ENCODE measurements at regions not wholly inside any gene's neighbourhood (a gene's known extent, or its start where the extent isn't known, plus 50 kb on each side); places are given as distances from the start of the nearest gene placed in this dataset.

- intact Hi-C loops (cut with DNase I), result no loop called here
- H3K9me3 ChIP-seq, result no peaks in the 10 kb centered on the region
- H3K4me3 ChIP-seq, result no peak overlapping the region
- no peak overlapping the region for H3K27ac ChIP-seq
- DNase-seq, result no peak
- no peaks in the 10 kb centered on the region for H3K27me3 ChIP-seq
- no peaks in the 10 kb centered on the region for H3K36me3 ChIP-seq
- 85% methylated on average over 2 of the region's 2 CpGs for WGBS, 2 donors
- H3K4me1 ChIP-seq, result peaks cover 0 to 6% (median 2%) of the 10 kb centered on the region in 4 donors
- TF ChIP-seq CTCF (IDR thresholded peaks at IDR 0.05) (no peak), POLR2AphosphoS5 (IDR thresholded peaks at IDR 0.05) (no peak), POLR2A (IDR thresholded peaks at IDR 0.05) (no peak), EP300 (IDR thresholded peaks at IDR 0.05) (no peak)
Observed at GRCh38 chr7:113787106-113787505, 131.7 kb downstream of the PPP1R3A start.

GRCh38 chr7:113784956-113785355 lies 133.9 kb downstream of the PPP1R3A start:
- no peak overlapping the region for H3K4me3 ChIP-seq
- H3K27ac ChIP-seq, result no peak overlapping the region
- H3K9me3 ChIP-seq, result no peaks in the 10 kb centered on the region
- intact Hi-C loops (cut with DNase I), result no loop called here
- no peak for TF ChIP-seq CTCF (IDR thresholded peaks at IDR 0.05)
- no peak for TF ChIP-seq EP300 (IDR thresholded peaks at IDR 0.05)
- TF ChIP-seq POLR2A (IDR thresholded peaks at IDR 0.05), result no peak
- TF ChIP-seq POLR2AphosphoS5 (IDR thresholded peaks at IDR 0.05), result no peak
- H3K36me3 ChIP-seq, result no peaks in the 10 kb centered on the region
- H3K4me1 ChIP-seq, result peaks cover 0 to 6% (median 2%) of the 10 kb centered on the region in 4 donors
- DNase-seq, result no peak
- H3K27me3 ChIP-seq, result no peaks in the 10 kb centered on the region
- WGBS, 2 donors, result 18 to 71% methylated on average over 3 of the region's 3 CpGs

GRCh38 chr7:113784316-113784715 lies 134.5 kb downstream of the PPP1R3A start:
- no peak for DNase-seq
- H3K27me3 ChIP-seq, result no peaks in the 10 kb centered on the region
- intact Hi-C loops (cut with DNase I), result no loop called here
- WGBS, 2 donors, result 68 to 79% methylated on average over 2 of the region's 2 CpGs
- H3K4me1 ChIP-seq, result peaks cover 0 to 6% (median 2%) of the 10 kb centered on the region in 4 donors
- H3K4me3 ChIP-seq, result no peak overlapping the region
- TF ChIP-seq POLR2AphosphoS5 (IDR thresholded peaks at IDR 0.05) (no peak), POLR2A (IDR thresholded peaks at IDR 0.05) (no peak), EP300 (IDR thresholded peaks at IDR 0.05) (no peak), CTCF (IDR thresholded peaks at IDR 0.05) (no peak)
- H3K27ac ChIP-seq, result no peak overlapping the region
- no peaks in the 10 kb centered on the region for H3K9me3 ChIP-seq
- no peaks in the 10 kb centered on the region for H3K36me3 ChIP-seq

- peaks cover 0 to 6% (median 2%) of the 10 kb centered on the region in 4 donors for H3K4me1 ChIP-seq
- no peaks in the 10 kb centered on the region for H3K9me3 ChIP-seq
- H3K27me3 ChIP-seq, result no peaks in the 10 kb centered on the region
- TF ChIP-seq POLR2A (IDR thresholded peaks at IDR 0.05), result no peak
- TF ChIP-seq EP300 (IDR thresholded peaks at IDR 0.05), result no peak
- no peak for TF ChIP-seq CTCF (IDR thresholded peaks at IDR 0.05)
- no peak for TF ChIP-seq POLR2AphosphoS5 (IDR thresholded peaks at IDR 0.05)
- H3K4me3 ChIP-seq, result no peak overlapping the region
- intact Hi-C loops (cut with DNase I), result no loop called here
- no peak overlapping the region for H3K27ac ChIP-seq
- WGBS, 2 donors, result 87 to 92% methylated on average over 4 of the region's 4 CpGs
- no peak for DNase-seq
- no peaks in the 10 kb centered on the region for H3K36me3 ChIP-seq
Observed at GRCh38 chr7:113783403-113783802, 135.4 kb downstream of the PPP1R3A start.

GRCh38 chr7:113775804-113776203 lies 143.0 kb downstream of the PPP1R3A start:
- Histone ChIP-seq H3K27ac (no peak overlapping the region), H3K4me3 (no peak overlapping the region), H3K9me3 (no peaks in the 10 kb centered on the region), H3K27me3 (no peaks in the 10 kb centered on the region), H3K4me1 (peaks cover 0 to 4% (median 0%) of the 10 kb centered on the region in 4 donors), H3K36me3 (no peaks in the 10 kb centered on the region)
- TF ChIP-seq POLR2AphosphoS5 (IDR thresholded peaks at IDR 0.05) (no peak), POLR2A (IDR thresholded peaks at IDR 0.05) (no peak), CTCF (IDR thresholded peaks at IDR 0.05) (no peak), EP300 (IDR thresholded peaks at IDR 0.05) (no peak)
- 78 to 91% methylated on average over 1 of the region's 1 CpG for WGBS, 2 donors
- DNase-seq, result no peak
- intact Hi-C loops (cut with DNase I), result no loop called here
